Keratinocyte (primary cell): ENCODE measurements at regions not wholly inside any gene's neighbourhood (a gene's known extent, or its start where the extent isn't known, plus 50 kb on each side); places are given as distances from the start of the nearest gene placed in this dataset.

Experiments
- CTCF ChIP-seq, 3 experiments: IDR thresholded peaks in 1 of 3; conservative IDR thresholded peaks in 1 of 3; optimal IDR thresholded peaks in 1 of 3; 2 replicates in 2 of 3; 3 replicates in 1 of 3; pipeline versions ENCODE3 to v1.5.1; 2011; ENCODE audit warnings: low read length in 3 of 3, mild to moderate bottlenecking in 3 of 3, moderate library complexity in 2 of 3, control low read depth in 1 of 3, inconsistent platforms in 1 of 3; ENCODE audit not compliant: insufficient read depth in 2 of 3; ENCODE audit errors: extremely low read depth in 1 of 3
- EZH2 ChIP-seq: IDR thresholded peaks from one replicate; pipeline ENCODE4 v1.6.1; 2012; ENCODE audit warnings: inconsistent platforms, mild to moderate bottlenecking, low read length, moderate library complexity

DNA sequence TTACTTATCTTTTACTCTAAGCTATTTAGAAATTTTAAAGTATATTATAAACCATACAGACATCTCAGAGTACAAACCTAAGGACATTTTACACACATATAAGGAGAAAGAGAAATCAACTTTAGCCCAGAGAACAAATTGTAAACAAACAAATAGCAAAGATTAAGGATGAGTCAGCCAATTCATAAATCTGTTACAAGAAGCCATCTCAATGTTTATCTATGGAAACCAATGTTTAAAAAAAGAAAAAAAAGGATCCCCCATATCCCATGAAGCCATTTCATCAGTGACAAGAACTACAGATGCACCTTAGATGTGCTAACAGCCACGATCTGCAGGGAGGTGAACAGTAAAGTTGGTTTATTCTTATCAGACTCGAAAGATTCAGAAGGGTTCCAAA is 437.1 kb downstream of the SHQ1 start:
- TF ChIP-seq CTCF (optimal IDR thresholded peaks at IDR 0.05 in 1 of 3, IDR thresholded peaks at IDR 0.05 in 1 of 3, conservative IDR thresholded peaks at IDR 0.05 in 1 of 3; ENCODE audit: extremely low read depth in 1 of 3, insufficient read depth in 2 of 3, low read length in 3 of 3) (no peak), EZH2 (no peak)
